ENCODE measurements at regions not wholly inside any gene's neighbourhood (a gene's known extent, or its start where the extent isn't known, plus 50 kb on each side); places are given as distances from the start of the nearest gene placed in this dataset.

DNA sequence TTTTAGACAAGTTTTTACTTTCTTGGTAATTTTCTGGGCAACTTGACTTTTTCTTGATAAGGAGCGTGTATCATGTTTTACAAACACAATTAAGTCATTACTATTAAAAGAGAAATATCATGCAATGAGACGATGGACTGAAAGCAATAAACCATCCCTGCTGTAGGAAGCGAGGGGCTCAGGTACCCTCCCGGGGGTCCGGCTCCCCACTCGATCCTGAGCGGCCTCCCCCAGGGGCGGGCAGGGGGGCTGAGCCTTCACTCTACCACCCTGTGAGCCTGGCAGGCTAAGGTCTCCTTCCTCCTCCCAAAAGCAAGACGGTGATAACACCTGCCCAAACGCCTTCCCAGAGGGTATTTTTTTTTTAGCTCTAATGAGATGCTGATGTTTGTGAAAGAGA lies 51.8 kb upstream of the ADGRA1 start:
- TF ChIP-seq, protein P1, sequence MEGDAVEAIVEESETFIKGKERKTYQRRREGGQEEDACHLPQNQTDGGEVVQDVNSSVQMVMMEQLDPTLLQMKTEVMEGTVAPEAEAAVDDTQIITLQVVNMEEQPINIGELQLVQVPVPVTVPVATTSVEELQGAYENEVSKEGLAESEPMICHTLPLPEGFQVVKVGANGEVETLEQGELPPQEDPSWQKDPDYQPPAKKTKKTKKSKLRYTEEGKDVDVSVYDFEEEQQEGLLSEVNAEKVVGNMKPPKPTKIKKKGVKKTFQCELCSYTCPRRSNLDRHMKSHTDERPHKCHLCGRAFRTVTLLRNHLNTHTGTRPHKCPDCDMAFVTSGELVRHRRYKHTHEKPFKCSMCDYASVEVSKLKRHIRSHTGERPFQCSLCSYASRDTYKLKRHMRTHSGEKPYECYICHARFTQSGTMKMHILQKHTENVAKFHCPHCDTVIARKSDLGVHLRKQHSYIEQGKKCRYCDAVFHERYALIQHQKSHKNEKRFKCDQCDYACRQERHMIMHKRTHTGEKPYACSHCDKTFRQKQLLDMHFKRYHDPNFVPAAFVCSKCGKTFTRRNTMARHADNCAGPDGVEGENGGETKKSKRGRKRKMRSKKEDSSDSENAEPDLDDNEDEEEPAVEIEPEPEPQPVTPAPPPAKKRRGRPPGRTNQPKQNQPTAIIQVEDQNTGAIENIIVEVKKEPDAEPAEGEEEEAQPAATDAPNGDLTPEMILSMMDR (IDR thresholded peaks at IDR 0.05; ENCODE audit: low read length, missing control alignments): no peak
- no peak for DNase-seq (ENCODE audit: low read depth)
- H3K4me3 ChIP-seq (replicated peaks; ENCODE audit: low read depth, low read length): no peak overlapping the region

DNA sequence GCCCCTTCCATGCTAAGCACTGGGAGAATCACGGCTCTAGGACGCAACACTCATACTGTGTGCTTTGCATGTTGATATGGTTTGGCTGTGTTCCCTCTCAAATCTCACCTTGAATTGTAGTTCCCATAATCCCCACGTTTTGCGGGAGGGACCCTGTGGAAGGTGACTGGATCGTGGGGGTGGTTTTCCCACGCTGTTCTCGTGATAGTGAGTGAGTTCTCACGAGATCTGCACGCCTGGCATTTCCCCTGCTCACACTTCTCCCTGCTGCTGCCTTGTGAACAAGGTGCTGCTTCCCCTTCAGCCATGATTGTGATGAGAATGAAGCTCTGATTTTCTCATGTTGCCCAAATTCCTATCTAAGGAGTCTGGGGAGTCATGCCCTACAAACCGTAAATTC lies 53.0 kb upstream of the ADGRA1 start:
- H3K4me3 ChIP-seq (replicated peaks; ENCODE audit: low read depth, low read length): no peak overlapping the region
- TF ChIP-seq, protein P1 (IDR thresholded peaks at IDR 0.05; ENCODE audit: low read length, missing control alignments): no peak
- DNase-seq (ENCODE audit: low read depth): no peak

DNA sequence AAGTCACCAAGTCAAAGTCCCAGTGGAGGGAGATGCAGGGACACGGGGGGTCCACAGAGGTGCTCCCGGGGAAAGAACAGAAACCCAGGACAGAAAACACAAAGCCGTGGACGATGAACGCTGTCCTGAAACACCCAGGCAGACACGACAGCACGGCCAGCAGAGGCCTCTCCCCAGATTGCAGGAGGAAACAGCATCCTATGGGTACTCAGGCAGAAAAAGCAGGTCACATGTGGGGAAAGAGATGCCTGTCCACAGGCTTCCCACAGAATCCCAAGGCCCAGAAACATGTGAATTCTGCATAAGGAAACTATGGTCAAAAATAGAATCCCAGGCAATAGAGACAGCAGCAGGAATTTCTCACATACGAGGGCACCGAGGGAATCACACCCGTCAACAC lies 53.6 kb upstream of the ADGRA1 start:
- H3K4me3 ChIP-seq (replicated peaks; ENCODE audit: low read depth, low read length): no peak overlapping the region
- TF ChIP-seq, protein P1 (IDR thresholded peaks at IDR 0.05; ENCODE audit: low read length, missing control alignments): no peak
- DNase-seq (ENCODE audit: low read depth): no peak

DNA sequence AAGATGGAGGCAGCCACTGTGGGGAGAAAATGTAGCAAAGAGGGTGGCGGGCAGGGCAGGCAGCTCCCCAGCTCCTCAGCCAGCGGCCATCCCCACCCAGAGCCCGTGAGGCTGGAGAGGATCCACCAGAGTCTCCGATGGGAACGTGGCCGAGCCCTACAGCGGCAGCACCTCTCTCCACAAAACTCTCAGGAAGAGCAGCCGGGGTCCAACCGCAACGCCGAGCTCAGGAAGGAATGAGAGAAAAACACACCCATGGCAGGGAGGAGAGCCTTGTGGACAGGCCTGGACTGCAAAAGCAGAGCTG lies 54.0 kb upstream of the ADGRA1 start:
- TF ChIP-seq, protein P1 (IDR thresholded peaks at IDR 0.05; ENCODE audit: low read length, missing control alignments): no peak
- H3K4me3 ChIP-seq (replicated peaks; ENCODE audit: low read depth, low read length): no peak overlapping the region
- no peak for DNase-seq (ENCODE audit: low read depth)

DNA sequence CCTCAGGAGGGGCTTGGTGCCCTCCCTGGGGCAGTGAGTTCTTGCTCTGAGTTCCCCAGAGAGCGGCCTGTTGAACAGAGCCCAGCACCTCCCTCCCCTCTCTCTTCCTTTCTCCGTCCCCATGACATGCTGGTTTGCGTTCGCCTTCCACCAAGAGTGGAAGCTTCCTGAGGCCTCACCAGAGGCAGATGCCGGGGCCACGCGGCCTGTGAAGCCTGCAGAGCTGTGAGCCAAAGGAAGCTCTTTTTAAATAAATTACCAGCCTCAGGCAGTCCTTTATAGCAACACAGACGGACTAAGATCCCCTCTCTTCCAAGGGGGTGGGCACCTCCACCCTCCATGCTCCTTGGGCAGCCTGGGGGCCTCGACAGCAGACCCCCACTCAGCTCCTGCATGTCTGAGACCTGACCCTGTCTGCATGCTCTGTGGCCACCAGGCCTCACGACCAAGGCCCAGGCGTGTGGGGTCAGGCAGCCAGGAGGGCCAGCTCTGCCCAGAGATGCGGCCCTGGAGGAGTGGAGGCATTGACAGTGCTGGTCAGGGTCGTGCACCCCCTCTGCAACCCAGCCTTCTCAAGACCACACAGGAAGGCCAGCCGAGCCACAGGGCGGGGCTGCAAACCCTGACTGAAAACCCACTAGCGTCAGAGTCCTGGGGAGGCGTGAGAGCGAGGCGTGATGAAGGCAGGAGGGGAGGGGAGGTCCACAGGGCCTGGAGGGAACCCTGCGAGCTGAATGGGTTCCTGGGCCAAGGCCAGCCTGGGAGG lies 54.6 kb upstream of the ADGRA1 start:
- TF ChIP-seq, protein P1 (IDR thresholded peaks at IDR 0.05; ENCODE audit: low read length, missing control alignments): no peak
- H3K4me3 ChIP-seq (replicated peaks; ENCODE audit: low read depth, low read length): no peak overlapping the region
- no peak for DNase-seq (ENCODE audit: low read depth)

DNA sequence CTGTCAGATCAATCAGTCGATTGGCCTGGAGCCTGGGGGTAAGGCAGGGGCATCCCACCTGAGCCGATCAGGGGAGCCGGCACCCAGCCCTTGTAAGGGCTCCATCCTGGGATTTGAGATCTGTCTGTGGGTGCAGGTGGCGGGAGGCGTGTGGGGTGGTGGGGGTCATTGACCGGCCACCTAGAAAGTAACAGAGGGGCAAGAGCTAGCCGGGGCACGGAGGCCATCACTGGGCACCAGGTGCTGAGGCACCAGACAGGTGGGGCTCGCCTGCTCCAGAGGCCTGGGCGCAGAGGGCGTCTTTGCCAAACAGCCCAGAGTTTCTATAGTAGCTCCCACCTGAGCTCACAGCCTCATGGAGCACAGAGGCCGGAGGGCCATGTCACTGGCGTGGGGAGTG lies 55.5 kb upstream of the ADGRA1 start:
- H3K4me3 ChIP-seq (replicated peaks; ENCODE audit: low read depth, low read length): no peak overlapping the region
- TF ChIP-seq, protein P1 (IDR thresholded peaks at IDR 0.05; ENCODE audit: low read length, missing control alignments): no peak
- no peak for DNase-seq (ENCODE audit: low read depth)

DNA sequence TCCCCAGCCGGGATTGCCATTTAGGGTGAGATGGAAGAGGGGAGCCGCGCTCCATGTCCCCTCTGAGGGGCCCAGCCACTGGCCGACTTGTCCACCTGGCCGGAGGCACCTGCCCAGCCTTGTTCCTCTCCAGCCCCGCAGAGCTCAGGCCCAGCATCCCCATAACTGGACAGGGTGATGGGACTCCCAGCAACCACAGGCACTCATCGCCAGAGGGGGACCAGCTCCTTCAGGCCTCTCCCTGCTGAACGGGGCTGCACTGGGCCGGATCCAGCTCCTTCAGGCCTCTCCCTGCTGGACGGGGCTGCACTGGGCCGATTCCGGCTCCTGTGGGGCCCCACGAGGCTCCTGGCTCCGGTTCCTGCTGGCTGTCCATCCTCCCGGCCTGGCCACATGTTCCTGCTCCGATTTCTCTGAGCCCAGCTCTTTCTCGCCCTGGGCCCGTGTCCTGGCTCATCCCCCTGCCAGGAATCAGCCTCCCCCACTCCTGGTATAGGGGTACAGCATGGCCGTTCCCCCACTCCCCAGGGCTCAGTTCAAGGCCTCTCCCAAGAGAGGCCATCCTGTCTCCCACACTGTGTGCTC lies 56.1 kb upstream of the ADGRA1 start:
- no peak overlapping the region for H3K4me3 ChIP-seq (replicated peaks; ENCODE audit: low read depth, low read length)
- TF ChIP-seq, protein P1 (IDR thresholded peaks at IDR 0.05; ENCODE audit: low read length, missing control alignments): no peak
- no peak for DNase-seq (ENCODE audit: low read depth)
